22Rv1 (cell line): ENCODE measurements at regions not wholly inside any gene's neighbourhood (a gene's known extent, or its start where the extent isn't known, plus 50 kb on each side); places are given as distances from the start of the nearest gene placed in this dataset.
A peak's percentile ranks its signal among the peaks of the same experiment; 100 is the strongest.

Experiments used
- H3K27ac ChIP-seq: fragments of 450-650 bp; 2 replicates; pipeline ENCODE4 v1.5.1; 2017
- CTCF ChIP-seq: fragments of 450-650 bp; IDR thresholded peaks from 2 replicates; pipeline ENCODE4 v1.5.1; 2017; ENCODE audit warnings: mild to moderate bottlenecking
- ZFX ChIP-seq: fragments of 450-650 bp; IDR thresholded peaks from 2 replicates; pipeline ENCODE4 v1.6.1; 2017; ENCODE audit warnings: antibody characterized with exemption, borderline replicate concordance

- no peak overlapping the region for H3K27ac ChIP-seq
- no peak for TF ChIP-seq ZFX
- no peak for TF ChIP-seq CTCF
These were observed 97.6 kb downstream of the SEM1 start for GRCh38 chr7:96612034-96612433.

- TF ChIP-seq CTCF (no peak), ZFX (no peak)
- H3K27ac ChIP-seq: no peak overlapping the region
These were observed 104.5 kb downstream of the SEM1 start for GRCh38 chr7:96605045-96605716.

- TF ChIP-seq CTCF (no peak), ZFX (no peak)
- H3K27ac ChIP-seq: no peak overlapping the region
These were observed 110.2 kb downstream of the SEM1 start for GRCh38 chr7:96599288-96599936.

- no peak overlapping the region for H3K27ac ChIP-seq
- TF ChIP-seq ZFX (no peak), CTCF (no peak)
These were observed 111.2 kb downstream of the SEM1 start for GRCh38 chr7:96598421-96598820.

GRCh38 chr7:96596120-96596826 is 113.4 kb downstream of the SEM1 start:
- H3K27ac ChIP-seq: 0 out of 2 replicates have a peak overlapping the region, but pooled peaks have one; percentile 11
- TF ChIP-seq ZFX: no peak
- peak; percentile 75 for TF ChIP-seq CTCF

GRCh38 chr7:96591900-96592676 is 117.6 kb downstream of the SEM1 start:
- TF ChIP-seq CTCF (no peak), ZFX (no peak)
- no peak overlapping the region for H3K27ac ChIP-seq
